HuH-7.5 (cell line): ENCODE measurements at regions not wholly inside any gene's neighbourhood (a gene's known extent, or its start where the extent isn't known, plus 50 kb on each side); places are given as distances from the start of the nearest gene placed in this dataset.
"Not testable (repeated sequence)": the region's sequence is repeated elsewhere in the genome, so short reads cannot be mapped to it uniquely, and the experiment has no call there.

Source experiments
- DNase-seq: peaks from one replicate; pipeline ENCODE4 v3.0.0; 2011; ENCODE audit warnings: low spot score

DNA sequence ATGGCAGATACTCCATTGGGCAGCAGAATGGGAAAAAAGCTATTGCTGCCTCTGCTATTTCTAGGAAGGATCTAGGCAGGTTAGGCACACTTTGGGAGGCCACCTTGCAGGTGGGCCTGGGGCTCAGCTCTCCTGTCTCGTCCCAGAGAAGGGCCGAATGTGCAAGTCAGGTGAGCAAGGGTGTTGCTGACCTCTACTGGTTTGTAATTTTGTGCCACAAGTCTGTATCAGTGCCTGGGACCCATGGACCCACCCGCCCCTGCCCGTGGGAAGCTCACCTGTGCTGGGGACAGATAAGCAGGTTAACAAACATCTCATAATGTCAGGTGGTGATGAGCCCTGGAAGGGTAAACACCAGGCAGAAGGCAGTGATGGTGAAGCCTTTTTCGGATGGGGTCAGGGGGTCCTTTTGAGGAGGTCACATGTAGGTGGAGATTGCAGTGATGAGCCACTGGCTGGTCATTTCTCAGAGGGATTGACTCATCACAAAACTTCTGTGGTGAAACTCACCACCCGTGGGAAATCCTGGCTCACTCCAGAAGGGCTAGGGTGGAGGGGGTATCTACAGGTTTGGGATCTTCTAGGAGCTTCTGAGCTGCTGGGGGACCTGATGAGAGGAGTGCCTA, 161.3 kb downstream of the KLF13 start:
- DNase-seq: no peak

DNA sequence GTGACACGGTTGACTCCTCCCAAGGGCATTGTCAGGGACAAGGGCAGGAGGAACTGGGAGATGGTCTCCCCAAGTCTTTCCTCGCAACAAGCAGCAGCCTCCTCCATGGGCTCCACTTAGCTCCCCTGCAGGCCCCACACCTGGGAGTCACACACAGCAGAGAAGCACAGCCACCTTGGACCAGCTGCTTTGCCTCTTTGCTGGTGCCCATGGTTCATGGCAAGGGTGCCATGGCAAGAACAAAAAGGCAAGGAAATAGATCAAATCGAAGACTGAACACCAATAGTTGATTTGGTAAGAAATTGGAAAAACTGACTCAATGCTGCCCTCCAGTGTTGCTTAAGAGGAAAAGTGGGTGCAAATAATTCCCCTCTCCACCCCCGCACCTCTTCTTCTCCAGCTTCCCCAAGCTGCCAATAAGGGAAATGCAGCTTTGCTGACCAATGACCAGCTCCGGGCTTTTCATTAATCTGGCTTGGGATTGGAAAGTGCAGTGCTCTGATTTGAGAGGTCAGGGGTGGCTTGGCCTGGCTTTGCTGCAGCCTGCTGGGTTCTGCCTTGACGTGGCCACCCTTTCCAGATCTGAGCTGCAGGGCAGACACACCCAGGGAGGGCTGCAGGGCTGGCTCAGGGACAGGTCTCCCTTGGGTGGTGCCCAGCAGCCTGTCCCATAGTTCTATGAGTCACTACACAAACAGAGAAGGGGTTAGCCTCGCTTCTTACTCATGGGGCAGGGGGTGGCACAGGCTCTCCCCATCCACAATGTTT, 162.0 kb downstream of the KLF13 start:
- DNase-seq: peak; percentile 81

DNA sequence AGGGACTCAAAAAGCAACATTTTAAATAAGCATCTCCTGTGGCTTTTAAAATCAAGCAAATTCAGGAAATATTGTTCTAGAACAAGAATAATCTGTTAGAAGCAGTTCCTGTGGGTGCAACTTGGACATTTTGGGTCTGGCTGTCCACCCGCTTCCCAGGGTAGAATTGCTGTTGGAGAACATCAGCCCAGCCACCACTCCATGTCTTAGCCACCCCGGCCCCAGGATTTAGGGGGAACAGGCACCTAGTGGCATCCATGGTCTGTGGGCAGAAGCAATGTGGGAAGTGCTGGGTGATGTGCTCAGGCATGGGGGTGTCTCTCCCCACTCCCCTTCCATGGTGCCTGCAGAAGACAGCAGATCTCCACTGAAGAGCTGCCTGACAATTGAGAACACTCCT, 162.6 kb downstream of the KLF13 start:
- DNase-seq: no peak

DNA sequence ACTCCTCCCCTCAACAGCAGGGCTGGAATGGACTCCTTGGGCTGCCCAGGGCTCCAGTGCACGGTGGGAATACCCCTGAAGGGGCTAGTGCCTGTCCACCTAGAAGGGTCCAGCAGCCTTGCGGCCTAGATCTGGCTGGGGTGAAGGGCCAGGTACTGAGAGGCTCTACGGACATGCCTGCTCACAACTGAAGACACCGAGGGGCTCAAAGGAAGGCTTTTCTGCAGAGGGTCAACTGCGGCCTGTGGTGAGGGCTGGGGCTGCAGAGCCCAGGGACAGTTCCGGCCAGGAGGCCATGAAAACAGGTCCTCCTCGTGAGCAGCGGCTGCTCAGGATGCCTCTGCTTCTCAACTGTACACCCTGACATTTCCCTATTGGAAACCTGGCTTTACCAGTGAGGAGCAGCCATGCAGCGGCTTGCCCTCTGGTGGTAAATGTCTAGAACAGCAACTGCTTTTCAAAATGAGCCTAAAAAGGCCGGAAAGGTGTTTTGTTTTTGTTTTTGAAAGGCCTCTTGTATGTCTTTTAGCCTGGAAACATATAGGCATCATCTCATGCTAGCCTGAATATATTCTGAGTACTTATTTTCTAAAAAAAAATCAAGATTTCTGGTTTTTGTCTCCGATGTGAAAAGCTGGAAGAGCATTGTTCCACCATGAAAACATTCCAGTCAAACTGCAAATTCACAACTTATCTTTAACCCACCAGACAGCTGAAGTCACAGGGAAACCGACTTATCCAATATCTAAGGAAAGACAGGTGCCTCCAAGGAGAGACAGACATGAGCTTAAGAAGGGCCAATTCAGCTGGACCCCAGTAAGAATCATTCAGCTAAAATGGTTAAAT, 163.4 kb downstream of the KLF13 start:
- DNase-seq: peak; percentile 79

DNA sequence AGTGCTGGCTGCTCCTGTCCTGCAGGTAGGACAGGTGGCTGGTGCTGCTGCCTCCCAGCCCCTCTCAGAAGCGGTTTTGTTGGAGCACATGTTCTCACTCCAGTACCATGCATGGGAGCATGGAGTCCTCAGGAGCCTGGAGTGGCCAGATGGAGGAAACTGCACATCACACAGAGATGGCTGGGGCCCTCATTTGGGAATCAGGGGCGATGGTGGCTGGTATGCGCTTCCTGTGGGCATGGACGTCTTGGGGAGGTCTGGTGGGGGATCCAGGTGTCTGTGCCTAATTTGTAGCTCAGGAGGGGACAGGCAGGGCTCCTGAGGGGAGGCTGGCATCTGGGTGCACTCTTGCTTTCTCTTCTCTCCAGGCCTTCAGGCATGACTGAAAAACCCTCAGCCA, 168.2 kb downstream of the KLF13 start:
- DNase-seq: no peak

DNA sequence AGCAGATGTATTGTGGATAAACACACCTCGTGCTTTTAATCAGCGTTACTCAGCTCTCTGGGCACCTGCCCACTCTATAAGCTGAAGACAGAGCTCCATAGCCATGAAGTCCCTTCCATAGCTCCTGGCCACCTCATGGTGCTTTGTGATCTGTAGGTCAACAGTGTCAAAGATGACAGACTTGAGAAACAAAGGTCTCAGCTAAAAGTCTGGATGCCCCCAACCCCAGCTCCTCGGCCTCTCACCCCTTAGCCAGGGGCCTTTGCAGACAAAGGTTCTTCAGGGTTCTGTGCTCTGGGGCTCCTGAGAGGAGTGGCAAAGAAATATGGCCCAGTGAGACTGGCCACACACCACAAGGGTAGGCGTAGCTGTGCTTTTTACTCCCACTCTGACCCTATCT, 168.6 kb downstream of the KLF13 start:
- no peak for DNase-seq

DNA sequence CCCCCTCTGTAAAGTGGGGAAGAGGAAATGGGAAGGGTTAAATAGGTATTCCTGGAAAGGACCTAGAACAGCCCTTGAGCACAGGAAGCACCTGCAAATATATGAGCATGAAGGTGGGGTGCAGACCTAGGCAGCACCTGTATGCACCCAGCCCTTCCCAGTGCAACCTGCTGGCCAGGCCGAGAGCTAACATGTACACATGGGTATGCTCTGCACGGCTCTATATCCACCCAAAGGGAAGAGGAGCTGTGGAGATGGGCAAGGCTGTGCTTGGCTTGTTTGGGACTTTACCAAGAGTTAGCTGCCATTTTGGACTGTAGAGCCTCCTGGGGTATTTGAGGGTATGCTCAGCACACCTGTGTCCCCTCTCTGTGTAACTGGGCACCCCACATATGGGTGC, 171.2 kb downstream of the KLF13 start:
- no peak for DNase-seq

DNA sequence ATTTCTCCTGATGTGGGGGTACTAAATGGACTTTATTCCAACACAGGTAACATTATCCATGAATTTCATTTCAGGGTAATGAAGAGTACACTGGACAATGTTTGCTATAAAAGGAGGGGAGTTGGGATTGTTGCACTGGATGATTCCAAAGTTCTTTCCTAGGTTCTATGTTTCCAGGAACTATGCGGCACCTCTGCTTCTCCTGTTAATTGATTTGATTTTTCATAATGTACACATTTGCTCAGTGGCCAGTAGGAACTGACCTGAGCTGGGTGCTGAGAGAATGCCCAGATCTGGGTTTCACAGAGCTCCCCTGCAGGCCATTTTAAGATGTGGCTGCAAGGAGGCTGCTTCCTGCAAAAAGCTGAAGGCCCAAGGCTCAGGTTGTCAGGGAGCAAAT, 171.7 kb downstream of the KLF13 start:
- DNase-seq: no peak

DNA sequence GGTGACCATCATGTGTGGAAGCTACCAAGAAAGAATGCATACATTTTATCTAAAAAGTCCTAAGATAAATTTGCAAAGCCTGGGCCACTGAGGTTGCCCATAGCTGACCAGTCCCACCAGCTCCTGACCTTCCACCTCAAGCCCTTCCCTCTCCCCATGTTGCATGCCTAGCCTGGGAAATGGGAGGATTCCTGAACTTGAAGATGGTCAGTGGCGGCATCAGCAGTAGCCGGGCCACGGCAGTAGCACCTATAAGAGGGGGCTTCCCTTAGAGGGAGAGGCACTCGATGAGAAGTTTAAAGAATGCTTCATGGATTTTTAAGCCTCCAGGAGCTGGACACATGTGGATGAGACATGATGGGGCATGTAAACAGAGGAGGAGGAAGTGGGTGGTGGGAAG, 172.1 kb downstream of the KLF13 start:
- DNase-seq: no peak

DNA sequence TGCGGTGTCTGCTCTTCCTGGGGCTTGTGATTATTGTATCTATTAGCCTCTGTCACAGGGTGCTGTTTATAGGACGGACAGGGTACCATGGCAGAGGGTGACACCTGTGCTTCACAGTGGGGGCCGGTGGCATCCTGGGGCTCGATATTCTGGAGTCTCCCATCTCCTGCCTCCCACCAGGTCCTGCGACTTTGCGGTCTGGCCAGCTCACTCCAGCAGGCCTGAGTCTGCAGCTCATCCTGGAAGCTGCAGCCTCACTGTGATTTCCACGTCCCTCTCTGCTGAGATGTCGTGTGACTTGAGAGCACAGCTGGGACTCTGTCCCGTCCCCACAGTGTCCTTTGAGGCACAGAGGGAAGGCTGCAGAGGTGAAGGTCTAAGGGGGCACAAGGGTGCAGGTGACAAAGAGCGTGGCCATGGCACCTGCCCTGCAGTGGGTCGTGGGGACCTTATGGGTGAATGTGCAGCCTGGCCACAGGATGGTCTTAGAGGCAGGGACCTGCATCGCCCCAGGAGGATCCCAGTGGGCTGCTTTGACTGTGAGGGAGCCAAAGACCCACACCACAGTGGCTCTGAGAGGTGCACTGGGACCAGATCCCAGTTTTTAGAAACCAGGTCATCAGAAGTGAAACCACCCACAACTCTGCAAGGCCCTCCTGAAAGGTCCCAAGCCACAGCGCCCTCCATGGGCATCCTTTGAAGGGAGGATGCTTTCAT, 172.8 kb downstream of the KLF13 start:
- DNase-seq: no peak

DNA sequence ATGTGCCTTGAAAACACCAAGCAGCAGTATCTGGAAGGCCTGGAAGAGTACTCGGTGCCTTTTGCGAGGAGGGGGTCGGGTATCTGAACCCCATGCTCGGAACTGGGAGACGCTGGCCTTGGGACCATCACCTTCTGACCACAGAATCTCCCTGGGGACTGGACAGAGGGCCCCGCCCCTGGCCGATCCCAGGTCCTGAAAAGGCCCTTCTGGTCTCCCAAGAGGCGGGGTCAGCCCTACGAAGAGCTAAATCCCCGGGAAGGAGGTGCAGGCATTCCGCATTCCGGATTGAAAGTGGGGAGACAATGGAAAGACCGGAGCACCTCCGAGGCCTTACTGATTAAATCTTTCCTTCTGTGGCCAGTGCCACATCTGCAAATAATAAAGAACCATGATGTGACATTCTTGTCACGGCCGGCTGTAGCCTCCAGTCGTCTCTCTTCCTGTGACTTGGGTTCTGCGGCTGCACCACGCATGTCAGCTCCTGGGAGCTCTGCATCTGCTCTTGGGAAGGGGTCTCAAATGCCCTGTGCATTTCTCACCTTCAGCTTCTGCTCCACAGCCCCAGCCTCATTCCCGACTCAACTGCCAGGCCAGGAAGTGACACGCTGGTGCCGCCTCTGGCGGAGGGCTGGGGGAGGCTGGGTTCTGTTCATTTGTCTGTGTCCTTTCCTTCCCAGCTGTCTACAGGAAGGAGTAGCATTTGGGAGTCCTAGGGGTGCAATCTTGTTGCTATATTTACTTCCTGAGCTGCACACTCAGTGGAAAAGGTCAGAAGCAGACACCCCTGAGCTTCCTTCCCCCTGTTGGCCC, 173.5 kb downstream of the KLF13 start:
- DNase-seq: no peak

DNA sequence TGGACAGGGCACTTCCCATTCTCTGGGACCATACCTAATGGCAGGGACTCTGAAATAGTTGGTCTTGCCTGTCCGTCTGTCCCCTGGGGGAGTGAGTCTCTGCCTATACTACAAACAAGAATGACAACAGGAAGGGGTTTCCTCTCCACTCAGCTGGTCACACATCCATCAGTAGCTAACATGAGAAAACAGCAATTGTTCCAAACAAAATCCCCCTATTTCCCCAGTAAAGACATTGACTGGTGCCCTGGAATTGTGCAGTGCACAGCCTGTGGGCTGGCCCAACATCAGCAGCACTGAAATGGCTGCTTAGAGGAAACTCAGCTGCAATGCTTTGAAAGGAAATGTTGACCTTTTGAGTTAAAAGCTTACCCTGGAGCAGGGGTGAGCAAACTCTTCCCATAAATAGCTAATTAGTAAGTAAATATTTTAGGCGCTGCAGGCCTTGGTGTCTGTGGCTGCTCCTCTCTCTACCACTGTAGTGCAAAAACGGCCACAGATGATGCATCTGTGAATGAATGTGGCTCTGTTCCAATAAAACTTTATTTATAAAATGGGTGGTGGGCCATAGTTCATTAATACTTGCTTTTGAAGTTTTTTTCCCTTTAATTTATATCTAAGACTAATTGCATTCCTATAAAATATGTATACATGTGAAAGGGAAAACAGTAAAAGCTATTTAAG, 174.3 kb downstream of the KLF13 start:
- no peak for DNase-seq

DNA sequence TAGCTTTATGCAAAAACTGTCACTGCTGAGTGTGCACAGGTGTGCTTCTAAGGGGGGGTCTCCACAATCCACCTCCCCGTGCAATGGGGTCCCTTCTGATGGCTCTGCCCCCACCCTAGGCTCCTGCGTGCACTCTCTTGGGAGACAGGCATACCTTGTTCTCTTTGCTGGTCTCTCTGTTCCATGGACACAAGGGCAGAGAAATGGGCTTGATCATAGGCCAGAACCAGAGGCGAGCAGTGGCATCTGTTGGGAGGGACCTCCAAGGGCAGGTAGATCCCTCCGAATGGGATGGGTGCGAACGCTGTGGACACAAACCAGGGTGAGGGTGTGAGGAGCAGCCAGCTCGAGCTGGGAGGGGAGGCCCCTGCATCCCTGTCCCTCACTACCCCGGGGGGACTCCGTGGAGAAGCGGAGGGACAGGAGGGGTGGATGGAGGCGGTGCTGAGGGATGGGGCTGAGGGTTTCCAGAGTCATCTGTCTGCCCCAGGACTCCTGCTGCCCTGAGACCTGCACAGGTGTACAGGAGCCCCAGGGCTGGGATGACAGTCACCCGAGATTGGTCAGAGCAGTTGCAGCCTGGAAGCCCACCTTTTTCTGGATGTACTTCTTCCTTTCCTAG, 175.0 kb downstream of the KLF13 start:
- no peak for DNase-seq

DNA sequence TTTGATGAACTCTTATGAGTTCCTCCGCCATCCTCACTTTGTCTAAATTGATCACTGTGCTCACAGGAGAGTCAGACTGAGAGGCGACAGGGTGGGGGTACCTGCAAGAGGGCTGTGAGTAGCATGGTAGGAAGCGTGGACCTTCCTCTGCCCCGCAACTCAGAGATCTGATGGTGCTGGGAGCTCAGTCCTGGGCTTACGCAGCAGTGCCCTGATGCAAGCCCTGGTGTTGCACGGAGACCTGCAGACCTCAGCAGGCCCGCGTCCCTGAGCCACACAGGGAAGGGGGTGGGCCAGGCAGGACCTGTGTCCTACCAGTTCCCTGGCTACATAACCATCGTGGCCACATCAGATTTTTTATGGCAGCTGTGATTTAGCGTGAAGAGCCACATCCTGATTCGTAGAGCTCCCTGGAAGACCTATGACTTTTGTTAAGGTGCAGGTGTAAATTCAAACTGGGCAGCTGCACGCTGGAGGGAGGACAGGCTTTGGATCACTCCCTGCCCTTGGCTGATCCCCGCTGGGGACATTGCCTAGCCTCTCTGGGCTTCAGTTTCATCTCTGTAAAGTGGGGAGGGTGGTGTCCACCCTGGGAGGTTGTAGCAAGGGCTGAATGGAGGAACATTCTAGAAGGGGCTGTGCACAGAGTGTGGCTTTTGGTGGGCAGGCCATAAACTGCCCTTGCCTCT, 176.1 kb downstream of the KLF13 start:
- DNase-seq: no peak

DNA sequence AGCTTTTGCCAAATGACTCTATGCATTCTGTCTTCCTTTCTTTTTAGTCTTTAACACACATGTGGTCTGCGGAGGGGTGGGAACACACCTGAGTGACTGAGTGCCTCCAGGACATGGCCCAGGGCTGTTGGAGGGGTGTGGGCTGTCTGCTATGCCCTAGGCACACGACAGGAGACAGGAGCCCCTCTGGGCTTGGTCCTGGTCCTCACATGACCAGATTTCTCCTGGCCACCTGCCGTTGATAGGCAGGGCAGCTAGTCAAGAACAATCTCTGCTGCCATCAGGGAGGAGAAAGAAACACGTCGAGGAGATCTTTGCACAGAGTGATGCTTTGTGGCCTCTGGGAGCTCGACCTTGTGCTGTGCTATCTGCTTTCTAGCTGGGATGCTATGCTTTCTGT, 176.6 kb downstream of the KLF13 start:
- DNase-seq: no peak

DNA sequence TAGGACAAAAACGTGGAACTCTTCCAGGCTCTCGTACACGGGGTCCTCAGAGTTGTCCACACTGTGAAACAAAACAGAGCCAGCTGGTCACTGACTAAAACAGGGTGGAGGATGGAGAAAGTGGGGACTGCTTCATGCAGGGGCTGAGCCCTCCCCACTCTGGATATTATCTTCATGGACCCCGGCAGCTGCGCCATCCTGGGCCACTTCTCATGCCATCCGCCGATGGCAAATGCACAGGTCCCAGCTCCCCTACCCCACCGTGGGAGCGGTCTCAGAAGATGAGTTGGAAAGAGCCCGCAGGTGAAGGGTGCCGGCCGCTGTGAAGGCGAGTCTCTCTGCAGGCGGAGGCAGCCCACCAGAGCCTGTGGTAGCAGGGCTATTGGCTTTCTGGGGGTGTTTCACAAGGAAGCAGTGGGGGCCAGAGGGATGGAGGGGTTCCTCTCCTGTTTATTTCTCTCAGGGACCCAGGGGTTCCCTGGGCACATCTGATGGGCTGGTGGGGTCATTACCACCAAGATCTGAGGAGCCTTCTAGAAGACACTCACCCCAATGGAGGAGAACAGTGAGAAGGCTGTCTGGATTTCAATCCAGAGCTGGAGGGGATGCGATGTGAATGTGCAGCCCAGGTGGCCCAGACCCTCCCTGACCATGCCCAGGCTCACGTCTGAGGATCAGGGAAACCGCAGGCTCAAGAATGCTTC, 177.3 kb downstream of the KLF13 start:
- DNase-seq: no peak

DNA sequence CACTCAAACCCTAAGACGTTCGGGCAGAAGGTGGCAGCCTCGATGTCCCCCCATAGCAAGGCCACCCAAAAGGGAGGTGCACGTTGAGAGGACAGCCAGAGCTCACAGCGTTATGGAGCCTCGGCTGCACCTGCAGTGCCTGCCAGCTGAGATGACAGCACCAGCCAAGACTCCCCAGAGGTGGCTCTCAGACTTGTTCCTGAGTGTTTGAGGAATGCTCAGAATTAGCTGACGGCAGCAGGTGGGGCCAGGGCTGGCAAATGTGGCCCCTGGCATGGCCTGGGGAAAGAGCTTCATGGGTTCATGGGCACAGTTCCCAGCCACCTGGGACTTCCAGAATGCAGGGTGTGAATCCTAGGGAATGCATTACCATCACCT, 177.8 kb downstream of the KLF13 start:
- no peak for DNase-seq

DNA sequence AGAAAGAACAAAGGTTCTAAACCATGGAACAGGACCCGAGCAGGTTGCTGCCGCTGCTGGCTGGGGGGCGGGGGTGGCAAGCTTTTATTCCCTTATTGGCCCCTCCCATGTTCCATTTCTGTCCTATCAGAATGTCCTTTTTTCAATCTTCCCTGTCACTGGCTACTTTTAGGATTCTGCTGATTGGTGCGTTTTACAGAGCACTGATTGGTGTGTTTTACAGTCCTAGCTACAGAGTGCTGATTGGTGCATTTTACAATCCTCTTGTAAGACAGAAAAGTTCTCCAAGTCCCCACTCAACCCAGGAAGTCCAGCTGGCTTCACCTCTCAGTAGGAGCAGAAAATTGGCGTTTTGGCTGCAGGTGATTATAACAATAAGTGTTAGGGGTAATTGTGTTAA, 180.9 kb downstream of the KLF13 start:
- not testable (repeated sequence) for DNase-seq

DNA sequence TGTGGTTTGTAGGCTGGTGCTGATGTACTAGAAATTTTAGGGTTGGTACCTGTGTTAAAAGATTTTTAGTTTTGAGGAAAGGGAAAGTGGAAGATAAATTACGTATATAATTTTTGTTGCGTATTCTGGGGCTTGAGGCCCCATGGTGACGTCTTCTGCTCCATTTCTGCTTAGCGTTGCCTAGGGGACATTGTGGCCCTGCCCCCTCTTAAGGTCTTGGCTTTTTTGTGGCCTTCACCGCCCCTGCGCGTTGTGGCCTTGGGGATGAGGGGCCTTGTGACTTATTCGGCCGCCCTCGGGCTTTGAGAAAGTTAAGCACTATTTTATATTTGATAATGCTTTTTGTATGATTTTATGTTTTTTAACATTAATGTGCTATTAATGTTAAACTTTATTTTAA, 182.0 kb downstream of the KLF13 start:
- no peak for DNase-seq
